HG02798 (cell line): ENCODE measurements at regions not wholly inside any gene's neighbourhood (a gene's known extent, or its start where the extent isn't known, plus 50 kb on each side); places are given as distances from the start of the nearest gene placed in this dataset.
"Not testable (repeated sequence)": the region's sequence is repeated elsewhere in the genome, so short reads cannot be mapped to it uniquely, and the experiment has no call there.

ENCODE experiments used
- ATAC-seq: cut with Tn5 transposase; IDR thresholded peaks from one replicate; pipeline ENCODE4 v1.9.1; 2021; ENCODE audit warnings: mild to moderate bottlenecking; ENCODE audit not compliant: unreplicated experiment, poor library complexity

DNA sequence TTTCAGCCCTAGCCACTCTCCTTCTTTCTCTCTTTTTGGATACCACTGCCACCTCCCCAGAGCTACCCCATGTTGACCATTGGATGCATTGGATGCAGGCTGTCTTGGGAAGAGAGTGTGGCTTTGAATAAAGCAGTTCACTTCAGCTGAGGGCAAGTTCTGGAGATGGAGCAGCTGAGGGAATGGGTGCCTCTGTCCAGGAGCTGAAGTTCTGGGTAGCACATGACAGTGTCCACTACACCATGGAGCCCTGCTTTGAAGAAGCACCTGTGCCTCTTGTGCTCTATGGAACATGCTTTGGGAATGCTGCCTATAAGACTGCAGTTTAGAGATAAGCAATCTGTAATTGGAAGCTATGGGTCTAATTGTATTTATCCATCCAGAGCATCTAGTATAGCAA, 1028.7 kb downstream of the TYW1 start:
- no peak for ATAC-seq

DNA sequence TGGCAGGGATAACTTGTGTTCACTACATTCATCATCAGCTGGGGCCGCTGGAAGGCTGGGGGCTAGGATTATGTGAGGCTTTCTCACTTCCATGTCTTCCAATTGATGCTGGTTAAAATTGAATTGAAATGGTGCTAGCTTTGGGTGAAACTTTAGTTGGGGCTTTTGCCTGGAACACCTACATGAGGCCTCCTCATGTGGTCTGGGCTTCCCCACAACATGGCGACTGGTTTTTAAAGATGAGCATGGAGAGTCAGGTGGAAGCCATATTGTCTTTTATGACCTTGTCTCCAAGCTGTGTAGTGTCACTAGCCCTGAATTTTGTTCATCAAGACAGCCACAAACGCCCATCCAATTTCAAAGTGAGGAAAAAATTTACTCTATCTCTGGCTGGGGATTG, 1033.9 kb downstream of the TYW1 start:
- no peak for ATAC-seq

DNA sequence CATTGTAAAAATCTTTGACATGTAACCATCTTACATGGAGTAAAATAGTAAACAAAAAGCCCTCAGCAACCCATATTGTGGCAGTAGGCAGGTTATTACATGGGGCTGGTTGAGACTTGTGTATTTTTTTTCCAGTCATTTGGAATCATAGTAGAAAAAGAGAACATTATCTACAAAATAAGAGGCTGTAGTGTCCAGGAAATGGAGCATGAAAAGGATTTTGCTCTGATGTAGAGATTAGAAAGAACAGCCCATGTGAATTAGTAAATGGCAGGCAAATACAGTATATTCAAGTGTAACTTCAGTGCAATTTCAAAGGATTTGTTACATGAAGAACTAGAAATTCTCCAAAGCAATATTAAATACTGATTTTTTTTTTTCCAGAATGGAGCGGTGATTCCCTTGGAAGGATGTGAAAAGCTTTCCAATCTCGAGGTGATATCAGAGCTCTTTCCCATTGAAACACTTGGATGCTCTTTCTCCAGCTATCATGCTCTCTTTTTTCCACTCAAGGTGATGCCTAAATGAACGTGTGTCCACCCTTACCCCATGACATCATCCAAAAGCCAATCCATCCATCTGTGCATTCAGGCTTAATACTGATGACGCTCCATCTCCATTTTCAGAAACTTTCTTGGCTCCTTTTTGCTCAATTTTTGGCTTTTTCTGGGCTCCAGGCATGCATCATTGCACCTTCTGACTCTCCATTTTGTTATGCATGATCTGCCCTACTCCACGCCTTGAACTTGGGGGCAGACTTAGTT, 1034.7 kb downstream of the TYW1 start:
- no peak for ATAC-seq

DNA sequence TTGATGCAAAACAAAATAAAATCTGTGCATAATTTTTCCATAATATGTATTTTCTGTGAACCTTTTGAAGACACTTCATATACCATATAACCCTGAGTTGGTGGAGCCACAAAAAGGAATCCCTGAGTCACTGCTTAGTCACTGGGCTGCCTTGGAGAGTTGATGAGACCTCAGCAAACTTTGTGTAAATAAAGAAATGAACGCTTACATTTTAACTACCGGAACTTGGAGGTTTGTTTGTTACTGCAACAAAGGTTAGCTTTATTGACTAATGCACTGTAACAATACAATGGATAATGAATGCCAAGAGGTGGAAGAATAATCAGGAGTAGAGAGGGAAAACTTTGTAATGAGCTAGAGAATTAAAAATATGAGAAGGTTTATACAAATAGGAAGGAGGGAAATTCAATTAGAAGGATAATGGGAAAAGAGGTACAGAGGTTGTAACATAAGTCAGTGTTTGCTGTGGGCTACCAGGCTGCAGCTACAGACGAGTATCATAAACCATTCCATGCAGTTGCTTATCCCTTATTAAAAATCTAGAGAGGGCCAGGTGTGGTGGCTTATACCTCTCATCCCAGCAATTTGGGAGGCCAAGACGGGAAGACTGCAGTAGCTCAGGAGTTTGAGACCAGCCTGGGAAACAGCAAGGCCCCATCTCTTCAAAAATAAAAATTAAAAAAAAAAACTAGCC, 1042.1 kb downstream of the TYW1 start:
- no peak for ATAC-seq

DNA sequence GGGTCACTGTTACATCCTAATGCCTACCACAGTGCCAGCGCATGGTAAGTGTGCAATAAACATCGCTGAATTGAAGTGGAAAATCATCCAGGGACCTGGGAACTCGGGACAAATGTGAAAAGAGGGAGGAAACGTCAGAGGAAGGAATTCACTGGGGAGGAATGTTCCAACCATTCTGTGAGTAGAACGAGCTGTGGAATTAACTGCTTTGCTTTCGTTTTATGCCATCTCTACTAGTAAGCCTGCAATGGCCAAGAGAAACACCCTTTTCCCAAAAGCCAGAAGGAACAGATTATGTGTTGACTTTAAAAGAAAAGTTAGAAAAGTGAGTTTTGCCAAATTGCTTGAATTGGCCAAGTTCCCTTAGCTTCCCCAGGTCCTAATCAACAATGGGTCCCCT, 1044.9 kb downstream of the TYW1 start:
- no peak for ATAC-seq

DNA sequence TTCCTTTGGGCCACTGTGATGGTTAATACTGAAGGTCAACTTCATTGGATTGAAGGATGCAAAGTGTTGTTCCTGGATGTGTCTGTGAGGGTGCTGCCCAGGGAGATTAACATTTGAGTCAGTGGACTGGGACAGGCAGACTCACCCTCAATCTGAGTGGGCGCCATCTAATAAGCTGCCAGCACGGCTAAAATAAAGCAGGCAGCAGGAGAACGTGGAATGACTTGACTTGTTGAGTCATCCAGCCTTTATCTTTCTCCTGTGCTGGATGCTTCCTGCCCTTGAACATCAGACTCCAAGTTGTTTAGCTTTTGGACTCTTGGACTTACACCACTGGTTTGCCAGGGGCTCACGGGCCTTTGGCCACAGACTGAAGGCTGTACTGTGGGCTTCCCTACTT, 1046.9 kb downstream of the TYW1 start:
- ATAC-seq: no peak

DNA sequence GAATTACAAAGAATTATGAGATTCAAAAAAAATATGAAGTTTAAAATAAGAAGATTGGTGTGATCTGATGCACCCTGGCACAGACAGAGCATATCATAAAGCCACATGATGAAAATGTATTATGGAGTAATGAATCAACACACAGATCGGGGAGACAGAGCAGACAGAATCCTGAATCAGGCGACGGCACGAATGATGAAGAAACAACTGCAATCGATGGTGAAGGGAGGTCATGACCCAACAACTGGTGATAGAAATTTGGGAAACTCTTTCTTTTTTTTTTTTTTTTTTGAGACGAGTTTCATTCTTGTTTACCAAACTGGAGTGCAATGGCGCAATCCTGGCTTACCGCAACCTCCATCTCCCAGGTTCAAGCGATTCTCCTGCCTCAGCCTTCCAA, 1054.0 kb downstream of the TYW1 start:
- no peak for ATAC-seq

DNA sequence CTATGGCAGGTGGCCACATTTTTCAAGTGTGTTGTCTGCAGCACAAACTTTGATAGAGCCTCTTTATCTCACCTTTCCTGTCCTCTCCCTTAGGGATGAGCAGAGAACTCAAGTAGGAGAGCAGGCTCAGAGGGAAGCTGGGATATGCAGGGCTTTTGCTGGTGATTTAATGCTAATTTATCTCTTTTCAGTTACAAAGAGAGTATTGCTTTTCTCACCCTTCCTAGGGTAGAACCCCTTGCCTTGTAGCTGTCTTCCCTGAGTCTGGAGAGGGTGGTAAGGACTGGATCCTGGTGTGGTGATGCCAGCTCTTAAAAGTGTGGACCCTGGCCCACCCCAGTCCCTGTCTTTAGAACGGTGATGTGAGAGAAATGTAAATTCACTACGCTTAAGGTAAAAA, 1061.4 kb downstream of the TYW1 start:
- no peak for ATAC-seq

DNA sequence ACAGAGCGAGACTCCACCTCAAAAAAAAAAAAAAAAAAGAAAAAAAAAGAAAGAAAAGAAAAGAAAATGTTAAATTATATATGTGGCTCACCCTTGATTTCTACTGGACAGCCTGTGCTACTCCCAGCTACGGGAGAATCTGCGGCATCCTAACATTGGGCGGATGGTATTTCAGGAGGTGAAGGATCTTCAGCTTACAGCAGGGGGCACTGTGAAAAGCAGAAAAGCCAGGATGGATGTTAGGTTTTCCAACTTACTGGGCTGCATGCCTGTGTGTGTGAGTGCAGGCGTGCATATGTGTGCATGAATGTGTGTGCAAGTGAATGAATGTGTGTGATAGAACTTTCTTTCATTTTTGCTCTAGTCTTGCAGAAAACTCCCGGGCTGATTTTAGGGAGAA, 1066.5 kb downstream of the TYW1 start:
- no peak for ATAC-seq

DNA sequence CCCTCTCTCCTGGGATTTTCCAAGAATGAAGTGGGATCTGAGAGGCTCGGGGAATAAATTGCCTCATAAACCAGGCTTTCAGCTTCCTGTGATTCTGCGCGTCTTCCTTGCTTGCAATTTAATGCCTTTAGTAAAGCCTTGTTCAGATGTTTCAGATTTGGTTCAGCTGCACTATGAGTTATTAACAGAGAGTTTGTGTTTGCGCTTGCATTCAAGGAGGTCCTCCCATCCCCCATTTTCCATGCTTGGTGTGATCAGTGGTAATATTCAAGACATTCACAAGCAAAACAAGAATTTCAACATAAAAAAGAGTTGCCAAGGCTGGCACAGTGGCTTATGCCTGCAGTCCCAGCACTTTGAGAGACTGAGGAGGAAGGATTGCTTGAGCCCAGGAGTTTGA, 1068.9 kb downstream of the TYW1 start:
- ATAC-seq: no peak

DNA sequence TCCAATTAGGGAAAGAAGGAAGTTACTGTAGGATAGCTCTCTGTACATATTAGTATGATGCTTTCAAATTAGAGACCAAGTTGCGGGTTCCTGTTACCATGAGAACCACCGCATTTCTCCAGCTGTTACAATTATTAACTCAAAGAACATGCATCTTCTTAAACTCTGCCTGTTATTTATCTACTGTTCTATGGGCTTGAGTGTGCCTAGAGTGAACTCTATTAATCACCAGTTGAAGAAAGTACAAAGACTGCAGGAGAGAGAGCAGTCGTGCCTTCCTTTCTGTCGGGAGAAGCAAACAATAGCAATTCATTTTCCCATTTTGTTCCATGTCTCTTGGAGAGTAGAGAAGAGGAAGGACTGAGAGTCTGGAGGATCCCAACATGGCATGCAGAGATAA, 1071.2 kb downstream of the TYW1 start:
- ATAC-seq: no peak

DNA sequence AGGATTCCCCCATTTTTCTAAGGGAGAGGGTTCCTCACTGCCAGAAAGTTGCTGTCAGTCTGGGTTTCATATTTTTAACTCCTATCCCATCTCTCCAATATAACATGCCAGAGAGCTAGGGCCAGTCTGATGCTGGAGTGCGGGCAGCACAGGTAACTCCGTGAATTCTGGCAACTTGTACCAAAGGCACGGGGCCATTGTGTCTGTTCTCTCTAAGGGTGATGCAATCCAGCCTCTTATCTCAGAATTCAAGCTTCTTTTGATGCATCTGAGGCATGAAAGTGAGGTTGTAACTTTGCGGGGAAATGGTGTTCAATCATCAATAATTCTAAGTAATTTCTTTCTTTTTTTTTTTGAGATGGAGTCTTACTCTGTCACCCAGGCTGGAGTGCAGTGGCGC, 1074.4 kb downstream of the TYW1 start:
- ATAC-seq: no peak

DNA sequence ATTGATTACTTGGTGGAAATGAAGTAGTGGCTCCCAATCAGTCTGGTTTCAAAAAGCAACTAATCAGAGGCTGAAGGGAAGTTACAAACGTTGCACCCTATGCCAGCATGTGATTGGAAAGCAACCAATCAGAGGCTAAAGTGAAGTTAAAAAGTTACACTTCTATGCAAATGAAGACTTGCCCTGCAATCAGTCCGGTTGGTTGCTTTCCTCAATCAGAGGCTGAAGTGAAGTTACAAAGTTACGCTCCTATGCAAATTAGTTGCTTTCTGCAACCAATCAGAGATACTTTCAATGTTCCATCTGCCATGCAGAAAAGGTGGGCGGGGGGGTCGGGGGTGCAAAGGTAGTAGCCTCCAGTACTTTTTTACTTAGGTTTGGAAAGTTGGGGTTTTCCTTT, 1077.1 kb downstream of the TYW1 start:
- no peak for ATAC-seq

DNA sequence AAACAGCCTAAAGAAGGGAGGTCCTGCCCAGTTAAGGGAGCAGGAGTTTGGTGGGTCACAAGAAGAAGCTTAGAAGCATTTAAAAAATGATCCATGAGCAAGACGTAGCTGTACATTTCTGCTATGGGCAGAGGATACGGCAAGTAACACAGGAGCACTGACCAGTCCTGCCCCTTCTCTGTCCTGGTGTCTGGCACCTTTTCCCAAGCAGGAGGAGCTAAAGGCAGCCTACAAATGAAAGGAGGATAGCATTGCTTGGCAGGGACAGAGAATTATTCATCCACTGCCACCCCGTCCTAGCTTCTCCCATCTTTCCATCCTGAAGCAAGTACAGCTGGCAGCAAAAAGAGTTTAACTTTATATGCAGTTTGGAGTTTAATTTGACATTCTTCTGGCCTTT, 1077.6 kb downstream of the TYW1 start:
- no peak for ATAC-seq

DNA sequence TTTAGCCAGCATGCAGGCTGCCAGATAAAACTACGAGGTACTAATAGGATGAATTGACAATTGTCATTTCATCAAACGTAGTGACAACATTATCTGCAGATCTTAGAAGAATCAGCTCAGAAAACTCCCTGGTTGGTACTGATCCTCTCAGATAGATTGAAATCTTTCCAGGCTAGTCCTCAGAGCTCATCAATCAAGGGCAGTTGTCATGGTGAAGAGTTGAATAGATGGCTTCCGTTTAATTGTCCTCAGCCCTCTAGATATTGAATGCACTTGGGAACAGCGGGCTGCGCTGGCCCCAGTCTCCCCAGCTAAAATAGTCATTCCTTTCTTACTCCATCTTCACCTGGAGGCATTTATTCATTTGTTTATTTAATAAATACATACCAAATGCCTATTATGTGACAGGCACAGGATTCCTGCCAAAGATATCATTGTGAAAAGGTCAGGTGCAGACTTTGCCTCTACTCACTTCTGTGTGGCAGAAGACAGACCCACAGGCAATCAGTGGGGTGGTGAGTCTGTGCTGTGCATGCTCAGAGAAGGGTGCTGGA, 1081.6 kb downstream of the TYW1 start:
- no peak for ATAC-seq

DNA sequence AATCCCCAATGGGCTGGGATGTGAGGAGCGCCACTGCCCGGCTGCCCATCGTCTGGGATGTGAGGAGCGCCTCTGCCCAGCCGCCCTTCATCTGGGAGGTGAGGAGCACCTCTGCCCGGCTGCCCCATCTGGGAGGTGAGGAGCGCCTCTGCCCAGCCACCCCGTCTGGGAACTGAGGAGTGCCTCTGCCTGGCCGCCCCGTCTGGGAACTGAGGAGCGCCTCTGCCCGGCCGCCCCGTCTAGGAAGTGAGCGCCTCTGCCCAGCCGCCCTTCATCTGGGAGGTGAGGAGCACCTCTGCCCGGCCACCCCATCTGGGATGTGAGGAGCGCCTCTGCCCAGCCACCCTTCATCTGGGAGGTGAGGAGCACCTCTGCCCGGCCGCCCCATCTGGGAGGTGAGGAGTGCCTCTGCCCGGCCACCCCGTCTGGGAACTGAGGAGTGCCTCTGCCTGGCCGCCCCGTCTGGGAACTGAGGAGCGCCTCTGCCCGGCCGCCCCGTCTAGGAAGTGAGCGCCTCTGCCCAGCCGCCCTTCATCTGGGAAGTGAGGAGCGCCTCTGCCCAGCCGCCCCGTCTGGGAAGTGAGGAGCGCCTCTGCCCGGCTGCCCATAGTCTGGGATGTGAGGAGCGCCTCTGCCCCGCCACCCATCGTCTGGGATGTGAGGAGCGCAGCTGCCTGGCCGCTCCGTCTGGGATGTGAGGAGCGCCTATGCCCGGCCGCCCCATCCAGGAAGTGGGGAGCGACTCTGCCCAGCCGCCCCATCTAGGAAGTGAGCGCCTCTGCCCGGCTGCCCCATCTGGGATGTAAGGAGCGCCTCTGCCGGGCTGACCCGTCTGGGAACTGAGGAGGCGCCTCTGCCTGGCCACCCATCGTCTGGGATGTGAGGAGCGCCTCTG, 1085.7 kb downstream of the TYW1 start:
- ATAC-seq: not testable (repeated sequence)

DNA sequence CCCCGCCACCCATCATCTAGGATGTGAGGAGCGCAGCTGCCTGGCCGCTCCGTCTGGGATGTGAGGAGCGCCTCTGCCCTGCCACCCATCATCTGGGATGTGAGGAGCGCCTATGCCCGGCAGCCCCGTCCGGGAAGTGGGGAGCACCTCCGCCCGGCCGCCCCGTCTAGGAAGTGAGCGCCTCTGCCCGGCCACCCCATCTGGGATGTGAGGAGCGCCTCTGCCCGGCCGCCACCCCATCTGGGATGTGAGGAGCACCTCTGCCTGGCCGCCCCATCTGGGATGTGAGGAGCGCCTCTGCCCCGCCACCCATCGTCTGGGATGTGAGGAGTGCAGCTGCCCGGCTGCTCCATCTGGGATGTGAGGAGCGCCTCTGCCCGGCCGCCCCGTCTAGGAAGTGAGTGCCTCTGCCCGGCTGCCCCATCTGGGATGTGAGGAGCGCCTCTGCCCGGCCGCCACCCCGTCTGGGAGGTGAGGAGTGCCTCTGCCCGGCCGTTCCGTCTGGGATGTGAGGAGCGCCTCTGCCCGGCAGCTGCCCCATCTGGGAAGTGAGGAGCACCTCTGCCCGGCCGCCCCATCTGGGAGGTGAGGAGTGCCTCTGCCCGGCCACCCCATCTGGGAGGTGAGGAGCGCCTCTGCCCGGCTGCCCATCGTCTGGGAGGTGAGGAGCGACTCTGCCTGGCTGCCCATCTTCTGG, 1086.5 kb downstream of the TYW1 start:
- ATAC-seq: not testable (repeated sequence)

DNA sequence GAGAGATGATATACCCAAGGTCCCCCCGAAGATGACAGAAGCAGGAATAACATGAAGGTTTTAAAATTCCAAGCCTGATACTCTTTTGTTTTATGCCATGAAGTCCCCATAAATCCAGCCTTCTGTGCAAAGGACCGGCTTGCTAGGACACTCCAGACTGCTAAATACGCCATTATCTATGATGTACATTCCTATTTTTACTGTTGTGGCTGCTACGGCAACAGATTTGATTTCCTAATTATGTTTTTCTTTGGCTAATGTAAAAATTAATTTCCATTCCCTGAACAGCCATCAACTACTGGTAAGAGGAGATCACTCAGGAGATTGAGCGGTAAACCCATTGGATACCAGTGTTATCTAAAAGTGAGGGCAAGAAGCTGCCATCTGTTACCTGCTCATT, 1090.8 kb downstream of the TYW1 start:
- ATAC-seq: no peak

DNA sequence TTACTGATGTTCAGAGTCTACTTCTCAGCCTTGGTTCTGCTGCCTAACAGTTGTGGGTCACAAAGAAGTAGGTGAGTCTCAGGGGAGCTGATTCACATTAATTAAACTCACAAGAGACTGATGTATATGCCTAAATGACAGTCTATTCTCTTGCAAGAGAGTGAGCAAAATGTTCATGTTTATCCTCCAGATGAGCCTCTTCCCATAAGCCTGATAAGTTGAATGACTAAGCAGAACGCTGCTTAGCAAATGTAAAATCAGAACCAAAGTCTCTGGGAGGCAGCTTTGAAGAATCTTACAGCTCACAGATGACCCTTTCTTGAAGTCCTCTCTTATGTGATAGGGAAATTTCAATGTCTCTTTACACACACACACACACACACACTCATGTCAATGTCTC, 1092.2 kb downstream of the TYW1 start:
- no peak for ATAC-seq

DNA sequence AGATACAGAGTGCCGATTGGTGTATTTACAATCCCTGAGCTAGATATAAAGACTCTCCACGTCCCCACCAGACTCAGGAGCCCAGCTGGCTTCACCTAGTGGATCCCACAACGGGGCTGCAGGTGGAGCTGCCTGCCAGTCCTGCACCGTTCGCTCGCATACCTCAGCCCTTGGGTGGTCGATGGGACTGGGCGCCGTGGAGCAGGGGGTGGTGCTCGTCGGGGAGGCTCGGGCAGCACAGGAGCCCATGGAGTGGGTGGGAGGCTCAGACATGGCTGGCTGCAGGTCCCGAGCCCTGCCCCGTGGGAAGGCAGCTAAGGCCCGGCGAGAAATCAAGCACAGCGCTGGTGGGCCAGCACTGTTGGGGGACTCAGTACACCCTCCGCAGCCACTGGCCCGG, 1093.6 kb downstream of the TYW1 start:
- not testable (repeated sequence) for ATAC-seq
